ENCODE measurements at regions not wholly inside any gene's neighbourhood (a gene's known extent, or its start where the extent isn't known, plus 50 kb on each side); places are given as distances from the start of the nearest gene placed in this dataset.

GRCh38 chr3:30170681-30171438, 435.5 kb upstream of the TGFBR2 start:
- no peaks in the 10 kb centered on the region for H3K4me1 ChIP-seq (ENCODE audit: control insufficient read depth, low read depth, low read length)
- H3K27ac ChIP-seq (ENCODE audit: low read length), result no peak overlapping the region
- no peaks in the 10 kb centered on the region for H3K9me3 ChIP-seq (ENCODE audit: control insufficient read depth, low read depth, low read length)
- H3K36me3 ChIP-seq (ENCODE audit: control insufficient read depth, low read depth, low read length), result no peaks in the 10 kb centered on the region
- H3K4me3 ChIP-seq (ENCODE audit: low read length), result no peak overlapping the region
- no peaks in the 10 kb centered on the region for H3K27me3 ChIP-seq (ENCODE audit: control insufficient read depth, insufficient read depth, low read length)
- no peak overlapping the region for H3K9ac ChIP-seq (ENCODE audit: low read length)

- Histone ChIP-seq H3K4me3 (ENCODE audit: low read length) (no peak overlapping the region), H3K36me3 (ENCODE audit: control insufficient read depth, low read depth, low read length) (no peaks in the 10 kb centered on the region), H3K27ac (ENCODE audit: low read length) (no peak overlapping the region), H3K9me3 (ENCODE audit: control insufficient read depth, low read depth, low read length) (no peaks in the 10 kb centered on the region), H3K4me1 (ENCODE audit: control insufficient read depth, low read depth, low read length) (no peaks in the 10 kb centered on the region), H3K9ac (ENCODE audit: low read length) (no peak overlapping the region), H3K27me3 (ENCODE audit: control insufficient read depth, insufficient read depth, low read length) (no peaks in the 10 kb centered on the region)
These were observed 432.0 kb upstream of the TGFBR2 start for GRCh38 chr3:30174357-30174756.

- no peak overlapping the region for H3K4me3 ChIP-seq (ENCODE audit: low read length)
These were observed 425.9 kb upstream of the TGFBR2 start for GRCh38 chr3:30180310-30181177.

GRCh38 chr3:30181178-30181465, 425.3 kb upstream of the TGFBR2 start:
- Histone ChIP-seq H3K36me3 (ENCODE audit: control insufficient read depth, low read depth, low read length) (no peaks in the 10 kb centered on the region), H3K9ac (ENCODE audit: low read length) (no peak overlapping the region), H3K27ac (ENCODE audit: low read length) (no peak overlapping the region), H3K9me3 (ENCODE audit: control insufficient read depth, low read depth, low read length) (no peaks in the 10 kb centered on the region), H3K4me1 (ENCODE audit: control insufficient read depth, low read depth, low read length) (peaks cover under 1% of the 10 kb centered on the region), H3K4me3 (ENCODE audit: low read length) (no peak overlapping the region), H3K27me3 (ENCODE audit: control insufficient read depth, insufficient read depth, low read length) (no peaks in the 10 kb centered on the region)

More at GRCh38 chr3:30180310-30181177, 425.9 kb upstream of the TGFBR2 start:
- Histone ChIP-seq H3K36me3 (ENCODE audit: control insufficient read depth, low read depth, low read length) (no peaks in the 10 kb centered on the region), H3K27me3 (ENCODE audit: control insufficient read depth, insufficient read depth, low read length) (no peaks in the 10 kb centered on the region), H3K4me1 (ENCODE audit: control insufficient read depth, low read depth, low read length) (no peaks in the 10 kb centered on the region), H3K9ac (ENCODE audit: low read length) (no peak overlapping the region), H3K27ac (ENCODE audit: low read length) (no peak overlapping the region), H3K9me3 (ENCODE audit: control insufficient read depth, low read depth, low read length) (no peaks in the 10 kb centered on the region)

- Histone ChIP-seq H3K9me3 (ENCODE audit: control insufficient read depth, low read depth, low read length) (no peaks in the 10 kb centered on the region), H3K4me3 (ENCODE audit: low read length) (no peak overlapping the region), H3K27me3 (ENCODE audit: control insufficient read depth, insufficient read depth, low read length) (no peaks in the 10 kb centered on the region), H3K9ac (ENCODE audit: low read length) (no peak overlapping the region), H3K36me3 (ENCODE audit: control insufficient read depth, low read depth, low read length) (no peaks in the 10 kb centered on the region), H3K27ac (ENCODE audit: low read length) (no peak overlapping the region), H3K4me1 (ENCODE audit: control insufficient read depth, low read depth, low read length) (peaks cover 5% of the 10 kb centered on the region)
These were observed 424.8 kb upstream of the TGFBR2 start for GRCh38 chr3:30181581-30181980.

GRCh38 chr3:30183421-30183820, 423.0 kb upstream of the TGFBR2 start:
- H3K9ac ChIP-seq (ENCODE audit: low read length), result no peak overlapping the region
- H3K27ac ChIP-seq (ENCODE audit: low read length), result no peak overlapping the region
- no peak overlapping the region for H3K4me3 ChIP-seq (ENCODE audit: low read length)
- H3K27me3 ChIP-seq (ENCODE audit: control insufficient read depth, insufficient read depth, low read length), result no peaks in the 10 kb centered on the region
- peaks cover 5% of the 10 kb centered on the region for H3K4me1 ChIP-seq (ENCODE audit: control insufficient read depth, low read depth, low read length)
- no peaks in the 10 kb centered on the region for H3K36me3 ChIP-seq (ENCODE audit: control insufficient read depth, low read depth, low read length)
- no peaks in the 10 kb centered on the region for H3K9me3 ChIP-seq (ENCODE audit: control insufficient read depth, low read depth, low read length)

GRCh38 chr3:30184091-30184810, 422.1 kb upstream of the TGFBR2 start:
- peaks cover 5% of the 10 kb centered on the region for H3K4me1 ChIP-seq (ENCODE audit: control insufficient read depth, low read depth, low read length)
- no peaks in the 10 kb centered on the region for H3K27me3 ChIP-seq (ENCODE audit: control insufficient read depth, insufficient read depth, low read length)
- no peaks in the 10 kb centered on the region for H3K9me3 ChIP-seq (ENCODE audit: control insufficient read depth, low read depth, low read length)
- H3K27ac ChIP-seq (ENCODE audit: low read length), result no peak overlapping the region
- H3K36me3 ChIP-seq (ENCODE audit: control insufficient read depth, low read depth, low read length), result no peaks in the 10 kb centered on the region
- H3K4me3 ChIP-seq (ENCODE audit: low read length), result no peak overlapping the region
- no peak overlapping the region for H3K9ac ChIP-seq (ENCODE audit: low read length)

GRCh38 chr3:30185872-30186271, 420.5 kb upstream of the TGFBR2 start:
- Histone ChIP-seq H3K27ac (ENCODE audit: low read length) (no peak overlapping the region), H3K9me3 (ENCODE audit: control insufficient read depth, low read depth, low read length) (no peaks in the 10 kb centered on the region), H3K4me1 (ENCODE audit: control insufficient read depth, low read depth, low read length) (peaks cover 5% of the 10 kb centered on the region), H3K36me3 (ENCODE audit: control insufficient read depth, low read depth, low read length) (no peaks in the 10 kb centered on the region), H3K27me3 (ENCODE audit: control insufficient read depth, insufficient read depth, low read length) (no peaks in the 10 kb centered on the region), H3K9ac (ENCODE audit: low read length) (no peak overlapping the region), H3K4me3 (ENCODE audit: low read length) (no peak overlapping the region)

GRCh38 chr3:30186741-30187219, 419.6 kb upstream of the TGFBR2 start:
- H3K27ac ChIP-seq (ENCODE audit: low read length), result no peak overlapping the region
- H3K36me3 ChIP-seq (ENCODE audit: control insufficient read depth, low read depth, low read length), result no peaks in the 10 kb centered on the region
- H3K4me1 ChIP-seq (ENCODE audit: control insufficient read depth, low read depth, low read length), result peaks cover 5% of the 10 kb centered on the region
- H3K9me3 ChIP-seq (ENCODE audit: control insufficient read depth, low read depth, low read length), result no peaks in the 10 kb centered on the region
- no peaks in the 10 kb centered on the region for H3K27me3 ChIP-seq (ENCODE audit: control insufficient read depth, insufficient read depth, low read length)
- H3K4me3 ChIP-seq (ENCODE audit: low read length), result no peak overlapping the region
- no peak overlapping the region for H3K9ac ChIP-seq (ENCODE audit: low read length)

- H3K9ac ChIP-seq (ENCODE audit: low read length), result no peak overlapping the region
- H3K9me3 ChIP-seq (ENCODE audit: control insufficient read depth, low read depth, low read length), result no peaks in the 10 kb centered on the region
- H3K4me3 ChIP-seq (ENCODE audit: low read length), result no peak overlapping the region
- H3K27ac ChIP-seq (ENCODE audit: low read length), result no peak overlapping the region
- H3K27me3 ChIP-seq (ENCODE audit: control insufficient read depth, insufficient read depth, low read length), result no peaks in the 10 kb centered on the region
- H3K4me1 ChIP-seq (ENCODE audit: control insufficient read depth, low read depth, low read length), result peaks cover 5% of the 10 kb centered on the region
- H3K36me3 ChIP-seq (ENCODE audit: control insufficient read depth, low read depth, low read length), result no peaks in the 10 kb centered on the region
These were observed 419.0 kb upstream of the TGFBR2 start for GRCh38 chr3:30187366-30187765.

GRCh38 chr3:30188713-30189112, 417.7 kb upstream of the TGFBR2 start:
- no peaks in the 10 kb centered on the region for H3K9me3 ChIP-seq (ENCODE audit: control insufficient read depth, low read depth, low read length)
- no peaks in the 10 kb centered on the region for H3K36me3 ChIP-seq (ENCODE audit: control insufficient read depth, low read depth, low read length)
- peaks cover 5% of the 10 kb centered on the region for H3K4me1 ChIP-seq (ENCODE audit: control insufficient read depth, low read depth, low read length)
- no peak overlapping the region for H3K4me3 ChIP-seq (ENCODE audit: low read length)
- no peaks in the 10 kb centered on the region for H3K27me3 ChIP-seq (ENCODE audit: control insufficient read depth, insufficient read depth, low read length)
- H3K9ac ChIP-seq (ENCODE audit: low read length), result no peak overlapping the region
- no peak overlapping the region for H3K27ac ChIP-seq (ENCODE audit: low read length)

Data from iPS-18a (cell line).